MM.1S (cell line): ENCODE measurements at regions not wholly inside any gene's neighbourhood (a gene's known extent, or its start where the extent isn't known, plus 50 kb on each side); places are given as distances from the start of the nearest gene placed in this dataset.

Experiments used
- DNase-seq: peaks from one replicate; pipeline ENCODE4 v3.0.0-alpha.2; 2015
- H2AFZ ChIP-seq: fragments of 300-600 bp; sonication (generic); 2 replicates; pipeline ENCODE4 v1.6.0; 2016; ENCODE audit warnings: antibody characterized with exemption, low read length
- H3F3A ChIP-seq: fragments of 300-600 bp; sonication (generic); 2 replicates; pipeline ENCODE4 v1.6.1; 2016; ENCODE audit warnings: mild to moderate bottlenecking, antibody characterized with exemption, low read length, moderate library complexity, mixed read lengths; ENCODE audit not compliant: insufficient read depth
- H3K27ac ChIP-seq: fragments of 300-600 bp; sonication (generic); 2 replicates; pipeline ENCODE4 v1.5.1; 2016; ENCODE audit warnings: mild to moderate bottlenecking, low read length
- H3K27me3 ChIP-seq: fragments of 300-600 bp; sonication (generic); replicated peaks from 2 replicates; pipeline ENCODE4 v1.6.0; 2016; ENCODE audit warnings: low read length; ENCODE audit not compliant: insufficient read depth
- H3K36me3 ChIP-seq: fragments of 300-600 bp; sonication (generic); replicated peaks from 2 replicates; pipeline ENCODE4 v1.6.1; 2016; ENCODE audit warnings: mild to moderate bottlenecking, low read length, mixed read lengths; ENCODE audit not compliant: insufficient read depth
- H3K4me1 ChIP-seq: fragments of 300-600 bp; sonication (generic); 2 replicates; pipeline ENCODE4 v1.6.1; 2016; ENCODE audit warnings: low read length, mixed read lengths
- H3K4me2 ChIP-seq: fragments of 300-600 bp; sonication (generic); 2 replicates; pipeline ENCODE4 v1.6.0; 2016; ENCODE audit warnings: low read depth, low read length
- H3K4me3 ChIP-seq: fragments of 300-600 bp; sonication (generic); 2 replicates; pipeline ENCODE4 v1.5.1; 2016; ENCODE audit warnings: low read length, mixed read lengths
- H3K79me2 ChIP-seq: fragments of 300-600 bp; sonication (generic); 2 replicates; pipeline ENCODE4 v1.6.1; 2016; ENCODE audit warnings: mixed run types, low read length, mixed read lengths
- H3K9ac ChIP-seq: fragments of 300-600 bp; sonication (generic); 2 replicates; pipeline ENCODE4 v1.6.1; 2016; ENCODE audit warnings: low read length, mixed read lengths
- H3K9me2 ChIP-seq: fragments of 300-600 bp; sonication (generic); replicated peaks from 2 replicates; pipeline ENCODE4 v1.6.1; 2016; ENCODE audit warnings: mild to moderate bottlenecking, low read length, mixed read lengths; ENCODE audit not compliant: insufficient read depth
- H3K9me3 ChIP-seq: fragments of 300-600 bp; sonication (generic); replicated peaks from 2 replicates; pipeline ENCODE4 v1.6.1; 2016; ENCODE audit warnings: mild to moderate bottlenecking, low read length, mixed read lengths; ENCODE audit not compliant: insufficient read depth
- H4K20me1 ChIP-seq: fragments of 300-600 bp; sonication (generic); 2 replicates; pipeline ENCODE4 v1.6.1; 2016; ENCODE audit warnings: mild to moderate bottlenecking, low read length, moderate library complexity, mixed read lengths; ENCODE audit not compliant: insufficient read depth
- CTCF ChIP-seq: fragments of 300-600 bp; sonication (generic); IDR thresholded peaks from 2 replicates; pipeline ENCODE4 v1.5.1; 2016; ENCODE audit warnings: antibody characterized with exemption, low read length, mixed read lengths
- EZH2 ChIP-seq: fragments of 300-600 bp; sonication (generic); optimal IDR thresholded peaks from 2 replicates; pipeline ENCODE3; 2017; ENCODE audit warnings: low read depth, mild to moderate bottlenecking, antibody characterized with exemption, low read length, mixed read lengths
- EZH2phosphoT487 ChIP-seq: fragments of 300-600 bp; sonication (generic); IDR thresholded peaks from 2 replicates; pipeline ENCODE4 v1.6.1; 2018; ENCODE audit warnings: antibody characterized with exemption, low read length

- Histone ChIP-seq H3K4me1 (no peaks in the 10 kb centered on the region), H3K27me3 (no peaks in the 10 kb centered on the region), H3K9me3 (no peaks in the 10 kb centered on the region), H3K4me2 (no peak overlapping the region), H3K4me3 (no peak overlapping the region), H3K9ac (no peak overlapping the region), H3K9me2 (no peaks in the 10 kb centered on the region), H3K79me2 (no peaks in the 10 kb centered on the region), H3K36me3 (no peaks in the 10 kb centered on the region), H2AFZ (no peak overlapping the region), H3F3A (no peaks in the 10 kb centered on the region), H3K27ac (no peak overlapping the region), H4K20me1 (no peaks in the 10 kb centered on the region)
- TF ChIP-seq EZH2phosphoT487 (no peak), EZH2 (no peak), CTCF (no peak)
- no peak for DNase-seq
Measured at GRCh38 chr3:30184091-30184810, 422.1 kb upstream of the TGFBR2 start.

GRCh38 chr3:30185872-30186271 lies 420.5 kb upstream of the TGFBR2 start:
- no peaks in the 10 kb centered on the region for H3K27me3 ChIP-seq
- H3K9ac ChIP-seq = no peak overlapping the region
- H3K4me2 ChIP-seq = no peak overlapping the region
- H3K36me3 ChIP-seq = no peaks in the 10 kb centered on the region
- no peaks in the 10 kb centered on the region for H4K20me1 ChIP-seq
- no peaks in the 10 kb centered on the region for H3K9me2 ChIP-seq
- no peak overlapping the region for H3K4me3 ChIP-seq
- no peak overlapping the region for H3K27ac ChIP-seq
- H3K4me1 ChIP-seq = no peaks in the 10 kb centered on the region
- H3F3A ChIP-seq = no peaks in the 10 kb centered on the region
- no peaks in the 10 kb centered on the region for H3K9me3 ChIP-seq
- H2AFZ ChIP-seq = no peak overlapping the region
- TF ChIP-seq EZH2phosphoT487 (no peak), CTCF (no peak), EZH2 (no peak)
- no peak for DNase-seq
- no peaks in the 10 kb centered on the region for H3K79me2 ChIP-seq

- Histone ChIP-seq H3K9me2 (no peaks in the 10 kb centered on the region), H3K27me3 (no peaks in the 10 kb centered on the region), H3K9me3 (no peaks in the 10 kb centered on the region), H3F3A (no peaks in the 10 kb centered on the region), H4K20me1 (no peaks in the 10 kb centered on the region), H3K9ac (no peak overlapping the region), H2AFZ (no peak overlapping the region), H3K27ac (no peak overlapping the region), H3K4me3 (no peak overlapping the region), H3K4me2 (no peak overlapping the region), H3K79me2 (no peaks in the 10 kb centered on the region), H3K4me1 (no peaks in the 10 kb centered on the region), H3K36me3 (no peaks in the 10 kb centered on the region)
- TF ChIP-seq CTCF = no peak
- no peak for TF ChIP-seq EZH2
- no peak for TF ChIP-seq EZH2phosphoT487
- no peak for DNase-seq
Measured at GRCh38 chr3:30186741-30187219, 419.6 kb upstream of the TGFBR2 start.
